CD4-positive, alpha-beta T cell (primary cell): ENCODE measurements at regions not wholly inside any gene's neighbourhood (a gene's known extent, or its start where the extent isn't known, plus 50 kb on each side); places are given as distances from the start of the nearest gene placed in this dataset.
A peak's percentile ranks its signal among the peaks of the same experiment; 100 is the strongest.

ENCODE experiments used
- ATAC-seq: fragments of 200-7000 bp; cut with Tn5 transposase; one replicate; pipeline ENCODE4 v1.10.0; 2022; ENCODE audit warnings: mild to moderate bottlenecking; ENCODE audit not compliant: poor library complexity
- CTCF ChIA-PET: fragments of 350-600 bp; sonication (Branson Sonifier 250); formaldehyde crosslinking; loops from one replicate; lab custom pipeline; 2021; ENCODE audit warnings: antibody characterized with exemption, inconsistent platforms; lab: Charles Lee
- POLR2A ChIA-PET: fragments of 350-600 bp; sonication (Branson Sonifier 250); formaldehyde crosslinking; loops from one replicate; lab custom pipeline; 2021; ENCODE audit warnings: antibody characterized with exemption, inconsistent platforms; lab: Charles Lee
- DNase-seq, 14 experiments: peaks; one replicate each; pipeline ENCODE4 v3.0.0-alpha.2; 2013 to 2020; ENCODE audit warnings: mixed read lengths in 2 of 14
- H3K27ac ChIP-seq, 2 donors: one replicate each; pipeline versions ENCODE4 v1.5.1 to v1.7.0; 2013; ENCODE audit warnings: low read length in 2 of 2, low read depth in 1 of 2, mild to moderate bottlenecking in 1 of 2
- H3K27me3 ChIP-seq, 2 experiments: 1 replicate in 1 of 2; 2 replicates in 1 of 2; pipeline versions ENCODE4 v1.6.1 to v1.7.0; 2013; ENCODE audit warnings: low read length in 2 of 2, control low read depth in 1 of 2, mild to moderate bottlenecking in 1 of 2, moderate library complexity in 1 of 2; ENCODE audit not compliant: insufficient read depth in 2 of 2, control insufficient read depth in 1 of 2
- H3K36me3 ChIP-seq: one replicate; pipeline ENCODE4 v1.6.1; 2013; ENCODE audit warnings: low read length, control low read depth; ENCODE audit not compliant: insufficient read depth
- H3K4me1 ChIP-seq: one replicate; pipeline ENCODE4 v1.6.1; 2013; ENCODE audit warnings: low read length, control low read depth; ENCODE audit not compliant: insufficient read depth
- H3K4me3 ChIP-seq: one replicate; pipeline ENCODE4 v1.5.1; 2013; ENCODE audit warnings: mild to moderate bottlenecking, low read length, moderate library complexity
- H3K9me3 ChIP-seq, 2 experiments: 1 replicate in 1 of 2; 2 replicates in 1 of 2; pipeline versions ENCODE4 v1.6.1 to v1.7.0; 2013; ENCODE audit warnings: low read length in 2 of 2, mild to moderate bottlenecking in 2 of 2, control low read depth in 1 of 2, moderate library complexity in 1 of 2; ENCODE audit not compliant: control insufficient read depth in 1 of 2, insufficient read depth in 1 of 2
- H3K27ac Mint-ChIP-seq: one replicate; pipeline ENCODE4 v1.8.0; 2020; ENCODE audit warnings: mixed read lengths
- H3K27me3 Mint-ChIP-seq: one replicate; pipeline ENCODE4 v1.8.0; 2021; ENCODE audit warnings: mixed read lengths
- H3K36me3 Mint-ChIP-seq: one replicate; pipeline ENCODE4 v1.8.0; 2021; ENCODE audit warnings: low read depth, mixed read lengths
- H3K4me1 Mint-ChIP-seq: one replicate; pipeline ENCODE4 v1.8.0; 2021; ENCODE audit warnings: low read depth, mixed read lengths
- H3K4me3 Mint-ChIP-seq: one replicate; pipeline ENCODE4 v1.8.0; 2020; ENCODE audit warnings: mild to moderate bottlenecking, mixed read lengths
- H3K9me3 Mint-ChIP-seq: one replicate; pipeline ENCODE4 v1.8.0; 2020; ENCODE audit warnings: mixed read lengths
- intact Hi-C, 2 experiments: fragments of 100-400 bp; cut with DNase I in 1 of 2; cut with micrococcal nuclease in 1 of 2; formaldehyde crosslinking; loops; one replicate each; pipeline versions ENCODE4 v1.15.1 to v1.9.0; 2023 to 2025; cut with DNase I, micrococcal nuclease
- TF ChIP-seq, protein P1 (sequence below): fragments of 200-600 bp; IDR thresholded peaks from one replicate; pipeline ENCODE4 v1.8.0; 2022; ENCODE audit warnings: antibody characterized with exemption, mild to moderate bottlenecking

- ATAC-seq (no peak), DNase-seq (no peak)
- no peaks in the 10 kb centered on the region for H3K9me3 Mint-ChIP-seq
- Histone ChIP-seq H3K36me3 (no peaks in the 10 kb centered on the region), H3K27me3 (no peaks in the 10 kb centered on the region), H3K9me3 (no peaks in the 10 kb centered on the region), H3K4me1 (peaks cover 11% of the 10 kb centered on the region), H3K27ac (no peak overlapping the region), H3K4me3 (no peak overlapping the region)
- no peaks in the 10 kb centered on the region for H3K36me3 Mint-ChIP-seq
- no peak overlapping the region for H3K4me3 Mint-ChIP-seq
- TF ChIP-seq, protein P1, sequence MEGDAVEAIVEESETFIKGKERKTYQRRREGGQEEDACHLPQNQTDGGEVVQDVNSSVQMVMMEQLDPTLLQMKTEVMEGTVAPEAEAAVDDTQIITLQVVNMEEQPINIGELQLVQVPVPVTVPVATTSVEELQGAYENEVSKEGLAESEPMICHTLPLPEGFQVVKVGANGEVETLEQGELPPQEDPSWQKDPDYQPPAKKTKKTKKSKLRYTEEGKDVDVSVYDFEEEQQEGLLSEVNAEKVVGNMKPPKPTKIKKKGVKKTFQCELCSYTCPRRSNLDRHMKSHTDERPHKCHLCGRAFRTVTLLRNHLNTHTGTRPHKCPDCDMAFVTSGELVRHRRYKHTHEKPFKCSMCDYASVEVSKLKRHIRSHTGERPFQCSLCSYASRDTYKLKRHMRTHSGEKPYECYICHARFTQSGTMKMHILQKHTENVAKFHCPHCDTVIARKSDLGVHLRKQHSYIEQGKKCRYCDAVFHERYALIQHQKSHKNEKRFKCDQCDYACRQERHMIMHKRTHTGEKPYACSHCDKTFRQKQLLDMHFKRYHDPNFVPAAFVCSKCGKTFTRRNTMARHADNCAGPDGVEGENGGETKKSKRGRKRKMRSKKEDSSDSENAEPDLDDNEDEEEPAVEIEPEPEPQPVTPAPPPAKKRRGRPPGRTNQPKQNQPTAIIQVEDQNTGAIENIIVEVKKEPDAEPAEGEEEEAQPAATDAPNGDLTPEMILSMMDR: no peak
- intact Hi-C loops: no loop called here
- H3K4me1 Mint-ChIP-seq: no peaks in the 10 kb centered on the region
- H3K27ac Mint-ChIP-seq: no peak overlapping the region
- no peaks in the 10 kb centered on the region for H3K27me3 Mint-ChIP-seq
- POLR2A ChIA-PET: no interaction called here
- CTCF ChIA-PET: no interaction called here
Measured at GRCh38 chr11:10631761-10632160, 61.8 kb downstream of the IRAG1 start.

GRCh38 chr11:10629411-10630002 lies 61.0 kb upstream of the LYVE1 start:
- DNase-seq (no peak), ATAC-seq (no peak)
- H3K36me3 ChIP-seq: no peaks in the 10 kb centered on the region
- H3K4me1 ChIP-seq: peaks cover 14% of the 10 kb centered on the region
- intact Hi-C loops: no loop called here
- H3K9me3 ChIP-seq: no peaks in the 10 kb centered on the region
- no peak overlapping the region for H3K27ac Mint-ChIP-seq
- no peaks in the 10 kb centered on the region for H3K36me3 Mint-ChIP-seq
- no peak overlapping the region for H3K27ac ChIP-seq
- no peaks in the 10 kb centered on the region for H3K4me1 Mint-ChIP-seq
- TF ChIP-seq, protein P1: no peak
- ChIA-PET POLR2A (no interaction called here), CTCF (no interaction called here)
- no peaks in the 10 kb centered on the region for H3K27me3 ChIP-seq
- H3K4me3 ChIP-seq: no peak overlapping the region
- no peaks in the 10 kb centered on the region for H3K9me3 Mint-ChIP-seq
- no peaks in the 10 kb centered on the region for H3K27me3 Mint-ChIP-seq
- no peak overlapping the region for H3K4me3 Mint-ChIP-seq

DNA sequence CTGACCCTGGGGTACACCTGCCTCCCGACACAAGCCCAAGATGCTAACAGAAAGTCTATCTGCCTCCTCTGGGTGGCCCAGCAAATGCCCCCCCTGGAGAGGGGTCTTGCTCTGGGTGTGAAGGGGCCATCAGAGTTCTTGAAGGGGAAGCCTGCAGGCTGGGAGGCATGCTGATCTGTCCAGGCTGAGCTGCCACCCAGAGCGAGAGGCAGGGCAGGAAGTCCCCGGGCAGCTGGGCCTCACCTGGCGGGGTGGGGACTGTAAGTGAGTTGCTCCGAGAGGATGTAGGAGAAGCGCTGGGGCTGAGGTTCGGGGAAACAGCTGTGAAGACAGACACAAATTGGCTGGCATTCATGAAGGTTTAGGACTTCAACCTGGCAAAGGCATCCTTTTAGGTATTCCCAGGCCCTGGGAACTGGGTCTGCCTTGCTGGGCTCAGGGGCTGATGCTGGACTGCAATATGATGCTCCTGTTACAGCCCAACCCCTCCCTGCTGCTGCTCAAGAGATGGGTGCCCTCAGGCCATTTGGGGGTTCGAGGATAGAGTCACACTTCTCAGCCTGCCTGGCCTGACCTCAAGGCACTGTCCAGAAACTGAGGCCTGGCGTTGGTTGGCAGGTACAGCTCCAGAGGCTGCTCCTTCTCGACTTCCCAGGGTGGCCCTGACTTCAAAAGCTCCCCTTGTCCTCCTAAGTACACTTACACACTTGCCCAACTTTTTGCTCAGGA lies 60.2 kb upstream of the LYVE1 start:
- TF ChIP-seq, protein P1: no peak
- H3K27ac ChIP-seq: no peak overlapping the region
- no peak overlapping the region for H3K27ac Mint-ChIP-seq
- no peaks in the 10 kb centered on the region for H3K36me3 ChIP-seq
- no peaks in the 10 kb centered on the region for H3K36me3 Mint-ChIP-seq
- ATAC-seq: no peak
- H3K4me3 ChIP-seq: no peak overlapping the region
- H3K27me3 ChIP-seq: no peaks in the 10 kb centered on the region
- H3K4me1 ChIP-seq: peaks cover 22% of the 10 kb centered on the region
- H3K9me3 ChIP-seq: no peaks in the 10 kb centered on the region
- POLR2A ChIA-PET: no interaction called here
- H3K4me1 Mint-ChIP-seq: peaks cover 7% of the 10 kb centered on the region
- CTCF ChIA-PET: no interaction called here
- no peak overlapping the region for H3K4me3 Mint-ChIP-seq
- intact Hi-C loops: no loop called here
- no peaks in the 10 kb centered on the region for H3K27me3 Mint-ChIP-seq
- DNase-seq: peak in 10 of 14 experiments; percentile 7 to 58 (median 32)
- no peaks in the 10 kb centered on the region for H3K9me3 Mint-ChIP-seq
